IMR-90 (cell line): ENCODE measurements at regions not wholly inside any gene's neighbourhood (a gene's known extent, or its start where the extent isn't known, plus 50 kb on each side); places are given as distances from the start of the nearest gene placed in this dataset.

Experiments used
- ATAC-seq: fragments of 200-7000 bp; cut with Tn5 transposase; 2 replicates; pipeline ENCODE4 v1.9.1; 2020; ENCODE audit warnings: low read depth, mild to moderate bottlenecking, moderate library complexity
- BruUV-seq: library from RNA; stranded (reverse); fragments of 400-500 nt; replicated peaks from 2 replicates; lab custom pipeline; 2021; lab: Mats Ljungman, UMichigan
- CTCF ChIA-PET: fragments of 300-600 bp; formaldehyde crosslinking; extraction: SDS; loops from one replicate; lab custom pipeline; 2021; ENCODE audit warnings: antibody characterized with exemption; lab: Yijun Ruan, JAX
- POLR2A ChIA-PET: fragments of 300-600 bp; sonication (Branson Sonifier 250); formaldehyde crosslinking; loops from one replicate; lab custom pipeline; 2022; ENCODE audit warnings: antibody characterized with exemption; ENCODE audit not compliant: unreplicated experiment; lab: Charles Lee
- DNase-seq: peaks from one replicate; pipeline ENCODE4 v3.0.0; 2013
- H2AFZ ChIP-seq: replicated peaks from 2 replicates; pipeline ENCODE3; 2013; ENCODE audit warnings: low read length, mild to moderate bottlenecking; ENCODE audit not compliant: poor library complexity
- H2AK5ac ChIP-seq: 2 replicates; pipeline ENCODE4 v1.6.1; 2013; ENCODE audit warnings: low read depth, low read length, inconsistent platforms
- H2AK9ac ChIP-seq: replicated peaks from 2 replicates; pipeline ENCODE3; 2013; ENCODE audit warnings: mild to moderate bottlenecking, low read depth, low read length, moderate library complexity; ENCODE audit not compliant: poor library complexity
- H2BK120ac ChIP-seq: 2 replicates; pipeline ENCODE4 v1.6.1; 2013; ENCODE audit warnings: low read depth, low read length, inconsistent platforms
- H2BK15ac ChIP-seq: 3 replicates; pipeline ENCODE4 v1.6.1; 2013; ENCODE audit warnings: low read depth, low read length, inconsistent platforms
- H2BK20ac ChIP-seq: 2 replicates; pipeline ENCODE4 v1.6.1; 2013; ENCODE audit warnings: low read depth, mild to moderate bottlenecking, inconsistent platforms, low read length, moderate library complexity
- H2BK5ac ChIP-seq: 2 replicates; pipeline ENCODE4 v1.6.1; 2013; ENCODE audit warnings: mild to moderate bottlenecking, low read depth, low read length, inconsistent platforms; ENCODE audit not compliant: poor library complexity, severe bottlenecking
- H3K14ac ChIP-seq: replicated peaks from 2 replicates; pipeline ENCODE4 v1.6.1; 2013; ENCODE audit warnings: low read depth, low read length, inconsistent platforms
- H3K18ac ChIP-seq: 2 replicates; pipeline ENCODE4 v1.6.1; 2013; ENCODE audit warnings: low read depth, low read length, control low read depth
- H3K23ac ChIP-seq: 2 replicates; pipeline ENCODE4 v1.6.1; 2013; ENCODE audit warnings: low read depth, low read length, inconsistent platforms
- H3K27ac ChIP-seq: 2 replicates; pipeline ENCODE4 v1.5.1; 2013; ENCODE audit warnings: mild to moderate bottlenecking, control low read depth, low read length; ENCODE audit not compliant: insufficient read depth
- H3K27me3 ChIP-seq: 2 replicates; pipeline ENCODE4 v1.6.1; 2013; ENCODE audit warnings: low read length; ENCODE audit not compliant: control insufficient read depth, insufficient read depth
- H3K36me3 ChIP-seq: 2 replicates; pipeline ENCODE4 v1.6.1; 2013; ENCODE audit warnings: low read length, mixed read lengths; ENCODE audit not compliant: control insufficient read depth, insufficient read depth
- H3K4ac ChIP-seq: 2 replicates; pipeline ENCODE4 v1.6.1; 2013; ENCODE audit warnings: low read depth, low read length, inconsistent platforms
- H3K4me1 ChIP-seq: 2 replicates; pipeline ENCODE4 v1.6.1; 2013; ENCODE audit warnings: low read length, mixed read lengths; ENCODE audit not compliant: control insufficient read depth, insufficient read depth
- H3K4me2 ChIP-seq: 2 replicates; pipeline ENCODE4 v1.6.1; 2013; ENCODE audit warnings: low read depth, mild to moderate bottlenecking, control low read depth, low read length, moderate library complexity
- H3K4me3 ChIP-seq: 2 replicates; pipeline ENCODE4 v1.5.1; 2013; ENCODE audit warnings: low read depth, mild to moderate bottlenecking, control low read depth, low read length, moderate library complexity; ENCODE audit not compliant: insufficient read depth
- H3K56ac ChIP-seq: 2 replicates; pipeline ENCODE4 v1.6.1; 2013; ENCODE audit warnings: low read length, inconsistent platforms; ENCODE audit not compliant: insufficient read depth; ENCODE audit errors: extremely low read depth
- H3K79me1 ChIP-seq, 2 experiments: 2 replicates each; pipeline ENCODE4 v1.6.1; 2013; ENCODE audit warnings: low read length in 2 of 2, inconsistent platforms in 1 of 2, low read depth in 1 of 2
- H3K9ac ChIP-seq: 2 replicates; pipeline ENCODE4 v1.6.1; 2013; ENCODE audit warnings: low read depth, low read length, control low read depth
- H3K9me1 ChIP-seq: 2 replicates; pipeline ENCODE4 v1.6.1; 2013; ENCODE audit warnings: low read length, inconsistent platforms; ENCODE audit not compliant: insufficient read depth
- H3K9me3 ChIP-seq: 2 replicates; pipeline ENCODE4 v1.6.1; 2013; ENCODE audit warnings: low read length; ENCODE audit not compliant: control insufficient read depth, insufficient read depth
- H4K20me1 ChIP-seq: 2 replicates; pipeline ENCODE4 v1.6.1; 2013; ENCODE audit warnings: low read length, inconsistent platforms; ENCODE audit not compliant: insufficient read depth
- H4K5ac ChIP-seq: 2 replicates; pipeline ENCODE4 v1.6.1; 2013; ENCODE audit warnings: mild to moderate bottlenecking, low read depth, low read length, control low read depth
- H4K8ac ChIP-seq, 2 experiments: 2 replicates each; pipeline ENCODE4 v1.6.1; 2013; ENCODE audit warnings: low read depth in 2 of 2, low read length in 2 of 2, control low read depth in 1 of 2, inconsistent platforms in 1 of 2
- H4K91ac ChIP-seq: 2 replicates; pipeline ENCODE4 v1.6.1; 2013; ENCODE audit warnings: low read depth, low read length, inconsistent platforms; ENCODE audit not compliant: insufficient read depth
- BHLHE40 ChIP-seq: fragments of 150-350 bp; IDR thresholded peaks from 2 replicates; pipeline ENCODE4 v1.6.1; 2016; ENCODE audit warnings: mild to moderate bottlenecking, low read depth, low read length
- CEBPB ChIP-seq: IDR thresholded peaks from 2 replicates; pipeline ENCODE4 v1.6.1; 2012; ENCODE audit warnings: low read depth, low read length, improper control_type of control experiment
- CHD1 ChIP-seq: IDR thresholded peaks from 2 replicates; pipeline ENCODE4 v1.6.1; 2012; ENCODE audit warnings: low read depth, low read length, improper control_type of control experiment
- FOS ChIP-seq: fragments of 150-350 bp; IDR thresholded peaks from 2 replicates; pipeline ENCODE4 v1.6.1; 2016; ENCODE audit warnings: low read depth, low read length
- MAFK ChIP-seq: IDR thresholded peaks from 2 replicates; pipeline ENCODE4 v1.6.1; 2012; ENCODE audit warnings: low read depth, low read length, improper control_type of control experiment
- MAZ ChIP-seq: IDR thresholded peaks from 2 replicates; pipeline ENCODE4 v1.6.1; 2012; ENCODE audit warnings: low read depth, mild to moderate bottlenecking, low read length, improper control_type of control experiment, moderate library complexity, borderline replicate concordance
- MXI1 ChIP-seq: IDR thresholded peaks from 2 replicates; pipeline ENCODE4 v1.6.1; 2012; ENCODE audit warnings: low read depth, mild to moderate bottlenecking, low read length, moderate library complexity, borderline replicate concordance
- NFE2L2 ChIP-seq: fragments of 150-350 bp; IDR thresholded peaks from 2 replicates; pipeline ENCODE4 v1.6.1; 2016; ENCODE audit warnings: low read depth, mild to moderate bottlenecking, low read length
- POLR2A ChIP-seq: IDR thresholded peaks from 2 replicates; pipeline ENCODE4 v1.6.1; 2012; ENCODE audit warnings: mild to moderate bottlenecking, low read depth, low read length
- RAD21 ChIP-seq: IDR thresholded peaks from 2 replicates; pipeline ENCODE4 v1.6.1; 2012; ENCODE audit warnings: low read length, improper control_type of control experiment
- RCOR1 ChIP-seq: IDR thresholded peaks from 2 replicates; pipeline ENCODE4 v1.6.1; 2012; ENCODE audit warnings: mild to moderate bottlenecking, low read length, improper control_type of control experiment; ENCODE audit not compliant: insufficient replicate concordance
- RFX5 ChIP-seq: IDR thresholded peaks from 2 replicates; pipeline ENCODE4 v1.8.0; 2012; ENCODE audit warnings: low read depth, mild to moderate bottlenecking, low read length, moderate library complexity
- SMC3 ChIP-seq: fragments of 150-350 bp; IDR thresholded peaks from 2 replicates; pipeline ENCODE4 v1.6.1; 2016; ENCODE audit warnings: low read depth, mild to moderate bottlenecking, antibody characterized with exemption, low read length, moderate library complexity
- WGBS, 2 experiments: methylation state at CpG; one replicate each; pipeline versions ENCODE4 v1.1.5 to v1.1.7; 2013; ENCODE audit warnings: missing lambda C conversion rate in 2 of 2; ENCODE audit not compliant: insufficient read length in 1 of 2; ENCODE audit errors: extremely low coverage in 2 of 2; 5-methylcytosine and 5-hydroxymethylcytosine counted together
- dilution Hi-C: fragments of 300-500 bp; cut with HindIII; formaldehyde crosslinking; loops from one replicate; pipeline ENCODE4 v1.14.3; 2018; ENCODE audit warnings: low sequenced_read_pairs; ENCODE audit not compliant: unreplicated experiment
- in situ Hi-C: fragments of 300-500 bp; cut with MboI; formaldehyde crosslinking; loops from 3 replicates; pipeline ENCODE4 v1.14.3; 2019; ENCODE audit warnings: low sequenced_read_pairs, inconsistent platforms, mixed read lengths
- intact Hi-C: fragments of 100-400 bp; cut with micrococcal nuclease; formaldehyde crosslinking; loops from 2 replicates; pipeline ENCODE4 v1.10.0; 2022
- TF ChIP-seq, protein P1 (sequence below): conservative IDR thresholded peaks from 2 replicates; pipeline ENCODE4 v1.5.1; 2012; ENCODE audit warnings: mild to moderate bottlenecking, low read depth, low read length, improper control_type of control experiment
- TF ChIP-seq, protein P2 (sequence below): fragments of 150-350 bp; IDR thresholded peaks from 2 replicates; pipeline ENCODE4 v1.6.1; 2017; ENCODE audit warnings: mild to moderate bottlenecking, antibody characterized with exemption, low read length, low read depth
- TF ChIP-seq, protein P3 (sequence below): fragments of 150-350 bp; IDR thresholded peaks from 2 replicates; pipeline ENCODE4 v1.6.1; 2016; ENCODE audit warnings: low read depth, mild to moderate bottlenecking, low read length, moderate library complexity, borderline replicate concordance

DNA sequence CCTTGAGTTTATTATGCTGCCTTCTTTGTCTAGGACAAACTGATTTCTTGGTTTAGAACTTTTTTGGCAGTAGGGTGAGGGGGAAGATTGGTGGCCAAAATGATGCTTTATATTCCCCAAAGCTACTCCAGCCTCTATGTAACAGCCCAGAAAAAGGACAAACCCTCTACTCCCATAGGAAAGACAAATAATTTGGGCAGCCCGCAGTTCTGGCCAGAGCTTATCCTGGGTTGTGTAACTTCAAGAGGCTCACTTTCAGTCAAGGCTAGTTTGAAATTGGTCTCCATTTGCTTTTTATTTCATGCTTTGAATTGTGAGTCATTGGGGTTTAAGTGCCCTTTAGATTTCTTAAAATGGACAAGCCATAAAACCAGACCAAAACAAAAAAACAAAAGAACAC, 142.3 kb downstream of the OLFM4 start:
- no CpG with 5 or more reads among the region's 1 CpG for WGBS, 2 experiments
- H2BK15ac ChIP-seq = no peak overlapping the region
- no peaks in the 10 kb centered on the region for H3K36me3 ChIP-seq
- ATAC-seq = no peak
- no peak overlapping the region for H3K4me3 ChIP-seq
- no peak overlapping the region for H3K14ac ChIP-seq
- no peak overlapping the region for H3K4me2 ChIP-seq
- H2BK120ac ChIP-seq = no peak overlapping the region
- no peak overlapping the region for H2AFZ ChIP-seq
- no peak overlapping the region for H2BK20ac ChIP-seq
- DNase-seq = no peak
- H3K9me1 ChIP-seq = no peaks in the 10 kb centered on the region
- intact Hi-C loops = no loop called here
- no peak overlapping the region for H3K23ac ChIP-seq
- no peaks in the 10 kb centered on the region for H4K20me1 ChIP-seq
- BruUV-seq = no TSS peak
- H3K4me1 ChIP-seq = no peaks in the 10 kb centered on the region
- TF ChIP-seq RCOR1 (no peak), CHD1 (no peak), CEBPB (no peak), RFX5 (no peak), MAZ (no peak), POLR2A (no peak), RAD21 (no peak), NFE2L2 (no peak), FOS (no peak), MAFK (no peak), SMC3 (no peak), BHLHE40 (no peak), MXI1 (no peak)
- TF ChIP-seq, protein P1, sequence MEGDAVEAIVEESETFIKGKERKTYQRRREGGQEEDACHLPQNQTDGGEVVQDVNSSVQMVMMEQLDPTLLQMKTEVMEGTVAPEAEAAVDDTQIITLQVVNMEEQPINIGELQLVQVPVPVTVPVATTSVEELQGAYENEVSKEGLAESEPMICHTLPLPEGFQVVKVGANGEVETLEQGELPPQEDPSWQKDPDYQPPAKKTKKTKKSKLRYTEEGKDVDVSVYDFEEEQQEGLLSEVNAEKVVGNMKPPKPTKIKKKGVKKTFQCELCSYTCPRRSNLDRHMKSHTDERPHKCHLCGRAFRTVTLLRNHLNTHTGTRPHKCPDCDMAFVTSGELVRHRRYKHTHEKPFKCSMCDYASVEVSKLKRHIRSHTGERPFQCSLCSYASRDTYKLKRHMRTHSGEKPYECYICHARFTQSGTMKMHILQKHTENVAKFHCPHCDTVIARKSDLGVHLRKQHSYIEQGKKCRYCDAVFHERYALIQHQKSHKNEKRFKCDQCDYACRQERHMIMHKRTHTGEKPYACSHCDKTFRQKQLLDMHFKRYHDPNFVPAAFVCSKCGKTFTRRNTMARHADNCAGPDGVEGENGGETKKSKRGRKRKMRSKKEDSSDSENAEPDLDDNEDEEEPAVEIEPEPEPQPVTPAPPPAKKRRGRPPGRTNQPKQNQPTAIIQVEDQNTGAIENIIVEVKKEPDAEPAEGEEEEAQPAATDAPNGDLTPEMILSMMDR = no peak
- TF ChIP-seq, protein P2, sequence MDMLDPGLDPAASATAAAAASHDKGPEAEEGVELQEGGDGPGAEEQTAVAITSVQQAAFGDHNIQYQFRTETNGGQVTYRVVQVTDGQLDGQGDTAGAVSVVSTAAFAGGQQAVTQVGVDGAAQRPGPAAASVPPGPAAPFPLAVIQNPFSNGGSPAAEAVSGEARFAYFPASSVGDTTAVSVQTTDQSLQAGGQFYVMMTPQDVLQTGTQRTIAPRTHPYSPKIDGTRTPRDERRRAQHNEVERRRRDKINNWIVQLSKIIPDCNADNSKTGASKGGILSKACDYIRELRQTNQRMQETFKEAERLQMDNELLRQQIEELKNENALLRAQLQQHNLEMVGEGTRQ = no peak
- TF ChIP-seq, protein P3, sequence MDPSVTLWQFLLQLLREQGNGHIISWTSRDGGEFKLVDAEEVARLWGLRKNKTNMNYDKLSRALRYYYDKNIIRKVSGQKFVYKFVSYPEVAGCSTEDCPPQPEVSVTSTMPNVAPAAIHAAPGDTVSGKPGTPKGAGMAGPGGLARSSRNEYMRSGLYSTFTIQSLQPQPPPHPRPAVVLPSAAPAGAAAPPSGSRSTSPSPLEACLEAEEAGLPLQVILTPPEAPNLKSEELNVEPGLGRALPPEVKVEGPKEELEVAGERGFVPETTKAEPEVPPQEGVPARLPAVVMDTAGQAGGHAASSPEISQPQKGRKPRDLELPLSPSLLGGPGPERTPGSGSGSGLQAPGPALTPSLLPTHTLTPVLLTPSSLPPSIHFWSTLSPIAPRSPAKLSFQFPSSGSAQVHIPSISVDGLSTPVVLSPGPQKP = no peak
- ChIA-PET CTCF (interaction anchor here (1.4 kb wide), 1 partner anchor 19 kb away, joined by 4 read pairs; no protein-coding TSS in a partner anchor), POLR2A (no interaction called here)
- no peak overlapping the region for H3K4ac ChIP-seq
- no peak overlapping the region for H3K27ac ChIP-seq
- no peaks in the 10 kb centered on the region for H3K27me3 ChIP-seq
- H3K79me1 ChIP-seq = no peaks in the 10 kb centered on the region
- H4K8ac ChIP-seq = no peak overlapping the region
- in situ Hi-C loops = no loop called here
- H3K18ac ChIP-seq = no peak overlapping the region
- peaks cover 4% of the 10 kb centered on the region for H3K9me3 ChIP-seq
- H3K56ac ChIP-seq = no peak overlapping the region
- H4K91ac ChIP-seq = no peak overlapping the region
- no peak overlapping the region for H2AK5ac ChIP-seq
- dilution Hi-C loops = no loop called here
- H2AK9ac ChIP-seq = no peak overlapping the region
- no peak overlapping the region for H4K5ac ChIP-seq
- H2BK5ac ChIP-seq = no peak overlapping the region
- H3K9ac ChIP-seq = no peak overlapping the region
